OCI-LY3 (cell line): ENCODE measurements at regions not wholly inside any gene's neighbourhood (a gene's known extent, or its start where the extent isn't known, plus 50 kb on each side); places are given as distances from the start of the nearest gene placed in this dataset.

Source experiments
- EZH2phosphoT487 ChIP-seq: fragments of 200-600 bp; shearing (Covaris generic); IDR thresholded peaks from 2 replicates; pipeline ENCODE4 v1.6.1; 2018; ENCODE audit warnings: antibody characterized with exemption, mixed run types, low read depth
- TF ChIP-seq, protein P1 (sequence below): fragments of 200-600, 300-600 bp; sonication (generic); IDR thresholded peaks from 2 replicates; pipeline ENCODE4 v1.5.1; 2014; ENCODE audit warnings: antibody characterized with exemption, low read length, low read depth

DNA sequence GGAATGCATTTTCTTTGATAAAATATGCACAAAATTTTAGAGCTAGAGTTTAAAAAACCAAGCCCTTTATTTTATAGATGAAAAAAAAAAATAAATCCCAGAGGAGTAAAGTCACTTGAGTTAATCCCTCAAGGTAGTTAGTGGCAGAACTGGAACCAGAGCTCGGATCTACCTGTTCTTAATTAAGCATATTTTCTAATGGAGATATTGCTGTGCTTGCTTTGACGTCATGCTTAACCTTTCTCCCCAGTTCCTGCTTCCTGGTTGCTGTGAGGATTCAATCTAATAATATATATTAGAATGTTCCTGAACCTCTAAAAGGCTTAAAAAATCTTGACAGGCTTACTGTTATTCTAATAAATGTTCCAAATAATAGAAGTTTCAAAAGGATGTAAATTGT is 300.6 kb upstream of the KLF12 start:
- TF ChIP-seq, protein P1, sequence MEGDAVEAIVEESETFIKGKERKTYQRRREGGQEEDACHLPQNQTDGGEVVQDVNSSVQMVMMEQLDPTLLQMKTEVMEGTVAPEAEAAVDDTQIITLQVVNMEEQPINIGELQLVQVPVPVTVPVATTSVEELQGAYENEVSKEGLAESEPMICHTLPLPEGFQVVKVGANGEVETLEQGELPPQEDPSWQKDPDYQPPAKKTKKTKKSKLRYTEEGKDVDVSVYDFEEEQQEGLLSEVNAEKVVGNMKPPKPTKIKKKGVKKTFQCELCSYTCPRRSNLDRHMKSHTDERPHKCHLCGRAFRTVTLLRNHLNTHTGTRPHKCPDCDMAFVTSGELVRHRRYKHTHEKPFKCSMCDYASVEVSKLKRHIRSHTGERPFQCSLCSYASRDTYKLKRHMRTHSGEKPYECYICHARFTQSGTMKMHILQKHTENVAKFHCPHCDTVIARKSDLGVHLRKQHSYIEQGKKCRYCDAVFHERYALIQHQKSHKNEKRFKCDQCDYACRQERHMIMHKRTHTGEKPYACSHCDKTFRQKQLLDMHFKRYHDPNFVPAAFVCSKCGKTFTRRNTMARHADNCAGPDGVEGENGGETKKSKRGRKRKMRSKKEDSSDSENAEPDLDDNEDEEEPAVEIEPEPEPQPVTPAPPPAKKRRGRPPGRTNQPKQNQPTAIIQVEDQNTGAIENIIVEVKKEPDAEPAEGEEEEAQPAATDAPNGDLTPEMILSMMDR = no peak
- no peak for TF ChIP-seq EZH2phosphoT487
